Ishikawa (cell line): ENCODE measurements at regions not wholly inside any gene's neighbourhood (a gene's known extent, or its start where the extent isn't known, plus 50 kb on each side); places are given as distances from the start of the nearest gene placed in this dataset.
A peak's percentile ranks its signal among the peaks of the same experiment; 100 is the strongest.

Source experiments
- CEBPB ChIP-seq: IDR thresholded peaks from 2 replicates; pipeline ENCODE4 v1.6.1; 2012
- CREB1 ChIP-seq: IDR thresholded peaks from 2 replicates; pipeline ENCODE4 v1.6.1; 2012; ENCODE audit warnings: low read depth
- EGR1 ChIP-seq: IDR thresholded peaks from 2 replicates; pipeline ENCODE4 v1.6.1; 2012
- EP300 ChIP-seq: IDR thresholded peaks from 2 replicates; pipeline ENCODE4 v1.6.1; 2012; ENCODE audit warnings: borderline replicate concordance
- FOXM1 ChIP-seq: IDR thresholded peaks from 2 replicates; pipeline ENCODE4 v1.6.1; 2012; ENCODE audit warnings: low read depth, borderline replicate concordance
- MAX ChIP-seq: IDR thresholded peaks from 2 replicates; pipeline ENCODE4 v1.6.1; 2012
- NFIC ChIP-seq: IDR thresholded peaks from 2 replicates; pipeline ENCODE4 v1.6.1; 2012
- RAD21 ChIP-seq: IDR thresholded peaks from 2 replicates; pipeline ENCODE4 v1.6.1; 2012; ENCODE audit warnings: low read depth
- REST ChIP-seq: IDR thresholded peaks from 2 replicates; pipeline ENCODE4 v1.6.1; 2012; ENCODE audit warnings: low read depth, mild to moderate bottlenecking
- TAF1 ChIP-seq: IDR thresholded peaks from 2 replicates; pipeline ENCODE4 v1.6.1; 2012; ENCODE audit warnings: low read depth, mild to moderate bottlenecking
- TCF12 ChIP-seq: IDR thresholded peaks from 2 replicates; pipeline ENCODE4 v1.6.1; 2012; ENCODE audit warnings: low read depth
- TEAD4 ChIP-seq: IDR thresholded peaks from 2 replicates; pipeline ENCODE4 v1.6.1; 2012
- USF1 ChIP-seq: IDR thresholded peaks from 2 replicates; pipeline ENCODE4 v1.6.1; 2012
- YY1 ChIP-seq: IDR thresholded peaks from 2 replicates; pipeline ENCODE4 v1.6.1; 2012; ENCODE audit warnings: low read depth
- ZBTB7A ChIP-seq: IDR thresholded peaks from 2 replicates; pipeline ENCODE4 v1.6.1; 2012; ENCODE audit warnings: low read depth

- TF ChIP-seq TEAD4 (no peak), TCF12 (no peak), ZBTB7A (no peak), EP300 (no peak), YY1 (no peak), MAX (no peak), EGR1 (no peak), USF1 (no peak), TAF1 (no peak), NFIC (no peak), CEBPB (no peak), REST (no peak), RAD21 (no peak), CREB1 (no peak), FOXM1 (no peak)
These were observed 215.9 kb upstream of the STAC start for GRCh38 chr3:36164400-36164799.

- TF ChIP-seq MAX (no peak), FOXM1 (no peak), TCF12 (no peak), USF1 (no peak)
These were observed 214.6 kb upstream of the STAC start for GRCh38 chr3:36165509-36166290.

- TF ChIP-seq CREB1: no peak
- no peak for TF ChIP-seq EGR1
- no peak for TF ChIP-seq REST
- TF ChIP-seq MAX: no peak
- TF ChIP-seq USF1: no peak
- no peak for TF ChIP-seq CEBPB
- TF ChIP-seq TAF1: no peak
- TF ChIP-seq YY1: no peak
- no peak for TF ChIP-seq NFIC
- no peak for TF ChIP-seq RAD21
These were observed 213.8 kb upstream of the STAC start for GRCh38 chr3:36166477-36166876.

GRCh38 chr3:36172699-36173098 lies 207.6 kb upstream of the STAC start:
- TF ChIP-seq EGR1: peak; percentile 56; the same call in 1 of the 2 replicates
- TF ChIP-seq MAX: no peak
- no peak for TF ChIP-seq TAF1
- no peak for TF ChIP-seq EP300
- no peak for TF ChIP-seq TCF12
- no peak for TF ChIP-seq REST
- TF ChIP-seq RAD21: no peak
- no peak for TF ChIP-seq FOXM1
- TF ChIP-seq CEBPB: no peak
- no peak for TF ChIP-seq TEAD4
- no peak for TF ChIP-seq ZBTB7A
- peak; percentile 66 for TF ChIP-seq NFIC
- no peak for TF ChIP-seq YY1
- no peak for TF ChIP-seq USF1
- TF ChIP-seq CREB1: no peak
